Smooth muscle cell (in vitro differentiated cells): ENCODE measurements at regions not wholly inside any gene's neighbourhood (a gene's known extent, or its start where the extent isn't known, plus 50 kb on each side); places are given as distances from the start of the nearest gene placed in this dataset.

Source experiments
- DNase-seq: peaks from one replicate; lab custom pipeline; 2025; ENCODE audit not compliant: unreplicated experiment; lab: John Stamatoyannopoulos, UW
- H2AFZ ChIP-seq: fragments of 200-600 bp; sonication (generic); 2 replicates; pipeline ENCODE4 v1.6.0; 2016; ENCODE audit warnings: antibody characterized with exemption, low read depth, mild to moderate bottlenecking
- H3F3A ChIP-seq: fragments of 200-600 bp; sonication (generic); 2 replicates; pipeline ENCODE4 v1.6.0; 2017; ENCODE audit warnings: antibody characterized with exemption, low read depth
- H3K27ac ChIP-seq: fragments of 200-600 bp; sonication (generic); 2 replicates; pipeline ENCODE4 v1.5.1; 2016; ENCODE audit warnings: low read depth, mild to moderate bottlenecking
- H3K27me3 ChIP-seq: fragments of 200-600 bp; sonication (generic); 2 replicates; pipeline ENCODE4 v1.6.1; 2016; ENCODE audit warnings: low read depth, mild to moderate bottlenecking
- H3K36me3 ChIP-seq: fragments of 200-600 bp; sonication (generic); 2 replicates; pipeline ENCODE4 v1.5.1; 2016; ENCODE audit warnings: low read depth
- H3K4me1 ChIP-seq: fragments of 200-600 bp; sonication (generic); 2 replicates; pipeline ENCODE4 v1.5.1; 2016; ENCODE audit warnings: low read depth
- H3K4me2 ChIP-seq: fragments of 200-600 bp; sonication (generic); 2 replicates; pipeline ENCODE4 v1.6.0; 2016; ENCODE audit warnings: mild to moderate bottlenecking
- H3K4me3 ChIP-seq: fragments of 200-600 bp; sonication (generic); 2 replicates; pipeline ENCODE4 v1.5.1; 2016; ENCODE audit warnings: mild to moderate bottlenecking
- H3K79me2 ChIP-seq: fragments of 200-600 bp; sonication (generic); 2 replicates; pipeline ENCODE4 v1.6.0; 2016; ENCODE audit warnings: low read depth, mild to moderate bottlenecking
- H3K9ac ChIP-seq: fragments of 200-600 bp; sonication (generic); 2 replicates; pipeline ENCODE4 v1.6.0; 2016; ENCODE audit warnings: low read depth
- H3K9me3 ChIP-seq: fragments of 200-600 bp; sonication (generic); replicated peaks from 2 replicates; pipeline ENCODE4 v1.5.1; 2016; ENCODE audit warnings: low read depth
- H4K20me1 ChIP-seq: fragments of 200-600 bp; sonication (generic); 2 replicates; pipeline ENCODE4 v1.6.0; 2016; ENCODE audit warnings: low read depth
- CTCF ChIP-seq: fragments of 200-600 bp; sonication (generic); IDR thresholded peaks from 2 replicates; pipeline ENCODE4 v1.5.1; 2017; ENCODE audit warnings: borderline replicate concordance, mild to moderate bottlenecking, antibody characterized with exemption; ENCODE audit not compliant: insufficient read depth, poor library complexity, severe bottlenecking
- WGBS: methylation state at CpG from one replicate; pipeline ENCODE4 v1.1.7; 2016; ENCODE audit warnings: low lambda C conversion rate; 5-methylcytosine and 5-hydroxymethylcytosine counted together

- H4K20me1 ChIP-seq, result no peaks in the 10 kb centered on the region
- H3K79me2 ChIP-seq, result no peaks in the 10 kb centered on the region
- H3K4me3 ChIP-seq, result no peak overlapping the region
- no peaks in the 10 kb centered on the region for H3K36me3 ChIP-seq
- H3K9ac ChIP-seq, result no peak overlapping the region
- DNase-seq, result no peak
- H2AFZ ChIP-seq, result no peak overlapping the region
- no peaks in the 10 kb centered on the region for H3K4me1 ChIP-seq
- no peaks in the 10 kb centered on the region for H3K27me3 ChIP-seq
- no peaks in the 10 kb centered on the region for H3K9me3 ChIP-seq
- H3K4me2 ChIP-seq, result no peak overlapping the region
- WGBS, result 85% methylated on average over 1 of the region's 1 CpG
- no peak overlapping the region for H3K27ac ChIP-seq
- TF ChIP-seq CTCF, result no peak
- H3F3A ChIP-seq, result peaks cover 3% of the 10 kb centered on the region
Measured at GRCh38 chr2:123359636-123360035, 665.5 kb upstream of the CNTNAP5 start.

- Histone ChIP-seq H3K9ac (no peak overlapping the region), H3K9me3 (no peaks in the 10 kb centered on the region)
- WGBS, result 86% methylated on average over 8 of the region's 8 CpGs
Measured at GRCh38 chr2:123362671-123363440, 662.2 kb upstream of the CNTNAP5 start.

GRCh38 chr2:123363826-123364225 is 661.3 kb upstream of the CNTNAP5 start:
- Histone ChIP-seq H2AFZ (no peak overlapping the region), H3K79me2 (no peaks in the 10 kb centered on the region), H3K9me3 (no peaks in the 10 kb centered on the region), H3K4me3 (no peak overlapping the region), H3K27me3 (no peaks in the 10 kb centered on the region), H3K4me1 (no peaks in the 10 kb centered on the region), H3K36me3 (no peaks in the 10 kb centered on the region), H3K27ac (no peak overlapping the region), H3F3A (peaks cover 3% of the 10 kb centered on the region), H4K20me1 (no peaks in the 10 kb centered on the region), H3K9ac (no peak overlapping the region), H3K4me2 (no peak overlapping the region)
- 93% methylated on average over 2 of the region's 2 CpGs for WGBS
- TF ChIP-seq CTCF, result no peak
- DNase-seq, result no peak

More at GRCh38 chr2:123362671-123363440, 662.2 kb upstream of the CNTNAP5 start:
- Histone ChIP-seq H3K79me2 (no peaks in the 10 kb centered on the region), H3K4me2 (no peak overlapping the region), H3K36me3 (no peaks in the 10 kb centered on the region), H2AFZ (no peak overlapping the region), H4K20me1 (no peaks in the 10 kb centered on the region), H3K27ac (no peak overlapping the region), H3K4me1 (no peaks in the 10 kb centered on the region), H3K27me3 (no peaks in the 10 kb centered on the region), H3F3A (peaks cover 3% of the 10 kb centered on the region), H3K4me3 (no peak overlapping the region)
- no peak for DNase-seq
- no peak for TF ChIP-seq CTCF

- Histone ChIP-seq H3K4me2 (no peak overlapping the region), H3K36me3 (no peaks in the 10 kb centered on the region), H3K9ac (no peak overlapping the region), H3K27ac (no peak overlapping the region), H3K79me2 (no peaks in the 10 kb centered on the region), H3K4me1 (no peaks in the 10 kb centered on the region), H3K9me3 (no peaks in the 10 kb centered on the region), H3K4me3 (no peak overlapping the region), H4K20me1 (no peaks in the 10 kb centered on the region), H3K27me3 (no peaks in the 10 kb centered on the region), H2AFZ (no peak overlapping the region), H3F3A (peaks cover 3% of the 10 kb centered on the region)
- no peak for TF ChIP-seq CTCF
- no peak for DNase-seq
- 82% methylated on average over 3 of the region's 3 CpGs for WGBS
Measured at GRCh38 chr2:123364243-123364896, 660.7 kb upstream of the CNTNAP5 start.
